ELR (cell line): ENCODE measurements at regions not wholly inside any gene's neighbourhood (a gene's known extent, or its start where the extent isn't known, plus 50 kb on each side); places are given as distances from the start of the nearest gene placed in this dataset.

Experiments used
- DNase-seq: peaks from one replicate; pipeline ENCODE4 v3.0.0-alpha.2; 2015; ENCODE audit warnings: low read depth

DNA sequence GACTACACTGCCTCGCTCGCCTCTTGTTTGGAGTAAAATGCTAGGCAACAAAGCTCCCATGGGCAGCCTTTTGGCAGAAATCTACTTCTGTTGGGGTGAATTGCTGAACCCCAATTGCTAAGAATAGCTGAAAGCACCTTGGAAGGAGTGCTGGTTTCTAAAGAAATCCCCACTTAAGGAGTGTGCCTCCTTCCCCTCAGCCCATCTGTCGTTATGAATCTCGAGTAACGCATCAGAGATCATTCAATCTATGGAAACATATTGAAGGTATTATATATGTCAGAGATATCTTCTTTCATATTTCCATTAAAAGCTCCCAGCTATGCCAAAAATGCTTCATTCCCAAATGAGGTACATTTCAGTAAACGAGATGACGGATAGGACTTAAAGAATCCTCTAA, 229.6 kb upstream of the BLID start:
- no peak for DNase-seq

DNA sequence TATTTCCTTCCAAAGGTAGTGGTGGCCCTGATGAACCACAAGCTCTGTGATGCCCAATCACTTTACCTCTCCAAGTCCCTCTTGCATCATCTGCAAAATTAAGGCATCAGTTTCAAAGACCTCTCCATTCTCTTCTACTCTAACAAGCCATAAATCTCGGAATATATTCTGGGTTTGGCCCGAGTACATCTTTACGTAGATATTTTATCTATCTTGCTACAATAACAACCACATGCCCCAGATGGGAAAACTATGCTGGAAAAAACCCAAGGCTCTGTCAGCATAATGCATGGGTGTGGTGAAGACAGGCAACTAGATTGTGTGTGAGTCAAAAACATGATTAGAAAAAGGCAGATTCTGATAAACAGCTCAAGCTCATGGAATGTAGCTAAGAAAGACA, 228.2 kb upstream of the BLID start:
- peak; percentile 23 for DNase-seq

- no peak for DNase-seq
Measured at GRCh38 chr11:122343210-122343609, 227.2 kb upstream of the BLID start.

DNA sequence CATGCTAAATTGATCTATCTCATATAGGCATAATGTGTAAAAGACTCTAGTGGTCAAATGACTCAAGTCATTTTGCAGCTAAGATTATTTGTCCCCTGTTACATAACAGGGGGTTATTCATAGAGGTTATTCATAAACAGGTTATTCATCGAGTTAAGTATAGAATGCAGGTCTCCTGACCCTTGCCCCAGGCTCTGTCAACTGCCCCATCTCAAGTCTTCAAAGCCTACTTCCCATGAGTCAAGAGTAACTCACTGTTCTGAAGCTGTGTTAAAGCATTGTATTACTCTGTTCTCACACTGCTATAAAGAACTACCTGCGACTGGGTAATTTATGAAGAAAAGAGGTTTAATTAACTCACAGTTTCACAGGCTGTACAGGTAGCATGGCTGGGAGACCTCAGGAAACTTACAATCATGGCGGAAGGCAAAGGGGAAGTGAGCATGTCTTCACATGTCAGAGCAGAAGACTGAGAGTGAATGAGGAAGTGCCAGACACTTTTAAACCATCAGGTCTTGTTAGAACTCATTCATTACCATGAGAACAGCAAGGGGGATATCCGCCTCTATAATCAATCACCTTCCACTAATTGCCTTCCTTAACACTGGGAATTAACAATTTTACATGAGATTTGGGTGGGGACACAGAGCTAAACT, 226.2 kb upstream of the BLID start:
- peak; percentile 42 for DNase-seq

DNA sequence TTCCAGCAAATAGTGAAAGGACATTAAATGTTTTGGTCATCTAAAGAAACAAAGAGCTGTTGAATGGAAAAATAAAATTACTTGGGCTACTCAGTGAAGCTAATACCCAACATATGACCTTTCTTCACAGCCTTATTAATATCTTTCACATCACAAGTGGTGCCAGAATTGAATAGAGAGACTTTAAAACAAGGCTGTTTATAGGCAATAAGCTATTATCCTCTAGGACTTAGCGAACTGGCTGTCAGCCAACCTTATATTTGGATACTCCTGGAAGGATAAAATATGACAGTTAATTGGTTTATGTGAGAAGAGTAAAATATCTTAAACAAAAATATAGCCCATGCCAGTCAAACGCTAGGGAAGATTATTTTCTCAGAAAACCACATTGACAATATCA, 225.5 kb upstream of the BLID start:
- DNase-seq = no peak

DNA sequence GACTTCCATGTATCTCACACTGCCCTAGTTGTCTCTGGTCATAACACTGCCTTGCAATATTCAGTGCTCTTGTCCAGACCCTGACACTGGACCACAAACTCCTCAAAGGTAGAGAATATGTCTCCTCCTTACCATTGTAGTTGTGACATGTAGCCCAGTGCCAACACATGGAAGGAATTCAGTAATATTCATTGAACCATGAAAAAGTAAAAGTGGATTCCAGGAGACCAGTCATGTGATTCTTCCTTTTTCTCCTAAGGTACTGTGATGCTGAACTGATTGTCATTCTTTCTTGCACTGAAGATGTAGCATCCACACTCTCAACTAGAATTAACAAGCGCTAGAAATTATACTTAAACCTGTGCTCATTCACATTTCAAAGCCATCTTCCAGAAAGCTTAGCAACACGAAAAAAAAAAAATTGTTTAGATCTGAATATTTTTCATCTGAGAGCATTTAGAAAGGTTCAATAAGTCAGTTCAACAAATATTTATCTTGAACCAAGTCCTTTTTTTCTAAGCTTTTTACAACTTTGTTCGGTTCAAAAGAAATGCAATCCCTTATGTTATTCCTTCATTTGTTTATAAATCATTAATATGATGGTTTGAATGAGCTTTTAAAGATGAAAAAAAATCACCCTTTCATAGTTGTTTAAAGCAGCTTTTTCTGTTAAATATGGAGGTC, 224.7 kb upstream of the BLID start:
- DNase-seq = no peak

- DNase-seq = no peak
Measured at GRCh38 chr11:122339436-122340060, 223.5 kb upstream of the BLID start.

DNA sequence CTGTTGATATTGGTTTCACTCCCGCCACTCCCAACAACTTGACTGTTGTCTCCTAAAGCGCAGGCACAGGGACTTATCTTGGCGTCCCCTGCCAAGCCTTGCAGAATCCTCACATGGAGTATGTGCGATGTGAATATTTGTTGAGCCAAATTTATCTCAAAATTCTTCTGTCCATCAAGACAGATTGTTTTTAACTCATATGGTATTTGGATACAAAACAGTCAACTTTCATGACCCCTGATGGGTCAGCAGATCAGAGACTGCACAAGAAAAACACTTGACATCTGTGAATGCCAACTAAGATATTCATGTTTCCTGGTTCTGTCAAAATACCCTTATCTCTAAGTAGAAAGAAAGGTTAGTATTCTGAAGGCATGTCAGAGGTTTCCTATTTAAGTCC, 221.7 kb upstream of the BLID start:
- DNase-seq = no peak

- DNase-seq = no peak
Measured at GRCh38 chr11:122337241-122337640, 221.2 kb upstream of the BLID start.

DNA sequence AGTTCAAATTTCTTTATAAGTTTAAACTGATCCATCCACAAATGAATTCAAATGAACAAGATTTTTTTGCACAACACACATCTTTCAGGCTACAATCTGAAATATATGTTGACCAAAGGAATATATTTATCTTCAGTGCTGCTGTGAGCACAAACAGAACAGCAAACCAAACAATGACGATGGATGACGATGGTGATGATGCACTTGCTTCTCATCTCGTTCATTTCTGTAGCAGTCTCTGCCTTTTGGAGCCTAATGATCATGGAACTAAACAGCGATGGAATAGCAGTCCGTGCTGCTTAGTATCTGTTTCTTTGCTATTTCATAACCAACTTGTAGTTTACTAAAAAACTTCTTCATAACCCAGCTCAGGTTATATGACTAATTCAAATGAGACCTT, 220.7 kb upstream of the BLID start:
- no peak for DNase-seq

DNA sequence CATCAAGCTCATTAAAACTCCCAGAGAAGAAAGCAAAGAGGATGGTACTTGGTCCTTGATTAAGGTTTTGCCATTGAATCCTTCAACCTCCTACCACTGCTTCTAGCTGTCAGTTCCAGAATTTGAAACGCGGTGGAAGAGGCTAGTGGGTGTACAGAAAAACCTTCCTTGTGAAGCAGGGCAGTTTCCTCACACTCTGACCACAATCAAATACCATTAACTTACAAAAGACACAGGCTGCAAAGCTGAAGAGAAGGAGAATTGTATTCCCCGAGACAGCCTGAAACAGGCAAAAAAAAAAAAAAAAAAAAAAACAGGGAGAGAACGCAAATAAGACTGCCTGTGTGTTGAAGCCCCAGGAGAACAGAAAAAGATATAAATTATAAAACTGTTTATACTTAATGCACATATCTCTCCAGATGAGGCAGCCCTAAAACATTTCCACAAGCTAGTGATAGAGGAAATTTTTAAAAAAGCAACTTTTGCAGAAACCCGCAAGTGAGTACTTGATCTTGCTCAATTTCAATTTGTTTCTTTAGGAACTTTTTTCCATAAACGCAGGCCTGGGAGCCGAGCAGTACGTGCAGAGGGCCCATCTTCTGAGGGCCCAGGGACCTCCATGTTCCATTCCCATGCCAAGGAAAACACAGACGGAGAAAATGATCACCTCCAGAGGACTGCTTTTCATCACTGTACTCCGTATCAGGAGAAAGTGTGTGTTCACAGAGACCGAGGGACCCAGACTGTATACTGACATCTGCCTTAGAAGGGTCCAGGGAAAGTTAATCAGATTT, 218.7 kb upstream of the BLID start:
- DNase-seq = no peak

DNA sequence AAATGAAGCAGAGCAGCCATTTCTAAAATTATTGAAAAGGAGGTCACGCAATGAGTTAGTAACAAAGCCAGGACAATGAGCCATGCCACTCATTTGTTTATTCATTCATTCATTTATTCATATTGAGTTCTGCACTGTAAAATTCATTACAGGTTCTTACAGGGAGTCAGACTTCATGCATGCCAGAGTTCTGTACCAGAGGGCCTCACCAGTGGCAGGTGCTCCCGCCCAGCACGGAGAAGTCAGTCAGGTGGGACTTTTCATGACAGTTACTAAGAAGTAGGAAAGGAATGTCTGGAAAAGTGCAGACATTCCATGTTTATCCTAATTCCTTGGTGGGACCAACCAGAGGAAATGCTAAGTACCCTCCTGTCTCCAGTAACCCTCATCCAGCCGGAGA, 217.5 kb upstream of the BLID start:
- no peak for DNase-seq

- DNase-seq = no peak
Measured at GRCh38 chr11:122331079-122331478, 215.1 kb upstream of the BLID start.

- DNase-seq = no peak
Measured at GRCh38 chr11:122330279-122330965, 214.4 kb upstream of the BLID start.

GRCh38 chr11:122327528-122327927, 211.5 kb upstream of the BLID start:
- DNase-seq = no peak

DNA sequence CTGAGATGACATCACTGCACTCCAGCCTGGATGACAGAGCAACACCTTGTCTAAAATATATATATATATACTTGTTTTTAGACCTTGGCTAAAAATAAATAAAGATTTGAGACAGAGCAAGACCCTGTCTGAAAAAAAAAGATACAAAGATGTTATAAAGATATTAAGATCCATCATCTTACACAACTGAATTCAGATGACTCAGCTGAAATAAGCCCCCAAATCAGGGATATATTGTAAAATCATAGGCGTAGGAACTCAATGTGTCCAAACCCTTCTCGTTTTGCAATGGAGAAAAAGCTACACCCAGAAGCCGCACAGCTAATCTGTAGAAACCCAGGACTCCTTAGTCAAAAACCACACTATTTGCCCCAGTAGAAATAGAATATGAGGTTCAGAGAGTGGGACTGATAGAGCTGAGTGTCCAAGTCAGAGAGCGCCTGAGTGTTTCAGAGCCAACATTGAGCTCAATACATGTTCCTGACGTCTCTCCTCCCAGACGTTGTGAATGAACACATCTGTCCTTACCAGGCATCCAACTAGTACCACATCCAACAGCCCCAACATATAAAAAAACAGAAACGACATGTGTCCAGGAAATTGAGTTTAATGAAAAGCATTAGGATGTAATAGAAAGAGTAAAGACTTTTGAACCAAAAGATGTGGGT, 207.9 kb upstream of the BLID start:
- DNase-seq = no peak

DNA sequence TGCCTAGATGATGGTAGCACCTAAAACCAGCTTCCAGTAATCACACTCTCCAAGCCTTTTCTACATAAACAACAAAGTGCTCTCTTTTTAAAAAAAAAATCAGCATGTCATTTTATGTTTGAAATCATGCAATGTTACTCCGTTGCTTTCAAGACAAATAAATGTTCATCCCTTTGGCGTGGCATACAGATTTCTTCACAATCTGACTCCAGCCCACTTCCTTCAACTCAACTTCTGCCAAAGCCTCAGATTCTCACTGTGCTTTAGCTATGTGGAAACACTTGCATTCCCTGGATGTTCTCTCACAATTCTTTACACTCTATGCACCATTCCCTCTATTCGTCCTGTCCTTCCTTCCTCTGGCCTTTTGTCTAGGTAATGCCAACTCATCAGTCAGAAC, 206.3 kb upstream of the BLID start:
- no peak for DNase-seq

DNA sequence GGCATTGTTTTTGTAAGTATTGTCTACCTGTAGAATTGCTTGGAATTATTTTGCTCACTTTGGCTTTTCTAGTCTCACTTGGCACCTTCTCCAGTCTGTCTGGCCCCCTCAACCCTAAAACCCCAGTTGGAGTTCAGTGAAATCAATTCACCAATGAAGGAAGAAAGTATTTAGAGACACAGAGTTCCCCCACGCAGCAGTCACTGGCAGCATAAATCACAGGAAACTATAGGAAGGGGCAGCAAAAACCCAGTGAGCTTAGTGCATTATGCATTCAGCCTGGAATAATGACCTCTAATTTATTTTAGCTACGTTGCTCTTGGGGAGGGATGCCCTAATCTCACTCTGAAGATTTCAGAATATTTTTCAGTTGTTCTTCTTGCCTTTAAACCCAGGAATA, 204.7 kb upstream of the BLID start:
- no peak for DNase-seq

DNA sequence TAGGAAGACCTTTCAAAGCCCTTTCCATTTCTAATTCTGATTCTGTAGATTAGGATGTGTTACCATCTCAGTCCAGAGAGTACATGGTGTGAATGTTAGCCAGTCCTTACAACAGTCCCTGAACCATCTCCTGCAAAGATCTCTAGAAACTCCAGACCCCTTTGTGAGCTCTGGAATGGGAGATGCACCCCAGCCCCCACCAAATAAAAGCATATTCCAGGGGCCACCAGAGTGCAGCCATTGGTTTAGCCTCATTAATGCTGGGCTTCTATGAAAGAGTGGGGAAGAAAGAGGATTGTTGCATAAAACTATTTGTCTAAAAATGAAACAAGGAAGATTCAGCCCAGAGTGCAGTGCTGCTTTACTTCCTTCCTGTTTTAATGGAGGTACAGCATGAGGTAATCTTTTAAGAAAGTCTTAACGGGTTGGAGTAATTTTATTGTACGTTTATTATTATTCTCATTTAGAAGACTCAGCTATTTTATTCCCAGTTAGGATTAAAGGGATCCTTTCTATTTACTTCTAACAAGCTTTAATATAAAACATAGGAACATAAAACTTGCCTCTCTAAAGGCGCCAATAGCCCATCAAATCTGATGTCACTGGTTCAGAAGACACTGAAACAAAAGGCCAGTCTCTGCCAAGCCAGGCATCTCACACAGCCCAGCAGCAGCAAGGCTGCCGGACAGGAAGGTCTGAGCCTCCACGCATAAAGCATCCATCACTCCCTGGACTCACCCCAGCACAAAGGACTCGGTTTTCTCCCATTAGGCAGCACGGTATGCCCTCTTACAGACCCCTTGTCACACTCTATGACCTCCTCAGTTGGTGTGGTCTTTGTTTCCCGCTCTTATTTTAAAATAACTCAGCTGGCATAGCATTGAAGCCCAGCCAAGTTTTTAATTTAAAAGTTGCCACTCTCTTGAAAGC, 203.9 kb upstream of the BLID start:
- DNase-seq = no peak

DNA sequence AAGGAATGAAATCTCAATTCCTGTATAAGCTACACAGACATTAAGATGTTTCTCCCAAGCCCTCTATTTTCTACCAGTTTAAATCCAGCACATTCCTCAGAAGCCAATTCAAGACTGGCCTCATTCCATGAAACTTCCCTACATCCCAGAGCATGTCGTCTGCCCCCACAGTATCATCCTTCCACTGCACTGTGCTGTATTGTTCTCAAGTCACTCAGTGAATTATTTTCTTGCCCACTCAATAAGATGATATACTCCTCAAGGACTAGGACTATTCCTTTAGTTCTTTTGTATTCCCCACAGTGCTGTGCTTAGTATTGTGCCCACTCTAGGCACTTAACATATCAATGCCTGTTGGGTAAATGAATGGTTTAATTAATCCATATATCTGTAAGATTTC, 203.1 kb upstream of the BLID start:
- no peak for DNase-seq

- no peak for DNase-seq
Measured at GRCh38 chr11:122317305-122317704, 201.3 kb upstream of the BLID start.
